ENCODE measurements at regions not wholly inside any gene's neighbourhood (a gene's known extent, or its start where the extent isn't known, plus 50 kb on each side); places are given as distances from the start of the nearest gene placed in this dataset.

GRCh38 chr11:12623869-12624268 lies 50.4 kb upstream of the TEAD1 start:
- H3K27ac Mint-ChIP-seq = no peak overlapping the region
- H3K36me3 Mint-ChIP-seq = peaks cover 4% of the 10 kb centered on the region

More at GRCh38 chr11:12623869-12624268, 50.4 kb upstream of the TEAD1 start:
- Mint-ChIP-seq H3K4me1 (ENCODE audit: unreplicated experiment) (no peaks in the 10 kb centered on the region), H3K27me3 (no peaks in the 10 kb centered on the region), H3K9me3 (peaks cover 17% of the 10 kb centered on the region), H3K4me3 (no peak overlapping the region)
- no peak for DNase-seq (ENCODE audit: extremely low spot score, unreplicated experiment)
- TF ChIP-seq CTCF (conservative IDR thresholded peaks at IDR 0.05) = no peak

All from type B pancreatic cell (in vitro differentiated cells).